ENCODE measurements at regions not wholly inside any gene's neighbourhood (a gene's known extent, or its start where the extent isn't known, plus 50 kb on each side); places are given as distances from the start of the nearest gene placed in this dataset.
"Not testable (repeated sequence)": the region's sequence is repeated elsewhere in the genome, so short reads cannot be mapped to it uniquely, and the experiment has no call there.

DNA sequence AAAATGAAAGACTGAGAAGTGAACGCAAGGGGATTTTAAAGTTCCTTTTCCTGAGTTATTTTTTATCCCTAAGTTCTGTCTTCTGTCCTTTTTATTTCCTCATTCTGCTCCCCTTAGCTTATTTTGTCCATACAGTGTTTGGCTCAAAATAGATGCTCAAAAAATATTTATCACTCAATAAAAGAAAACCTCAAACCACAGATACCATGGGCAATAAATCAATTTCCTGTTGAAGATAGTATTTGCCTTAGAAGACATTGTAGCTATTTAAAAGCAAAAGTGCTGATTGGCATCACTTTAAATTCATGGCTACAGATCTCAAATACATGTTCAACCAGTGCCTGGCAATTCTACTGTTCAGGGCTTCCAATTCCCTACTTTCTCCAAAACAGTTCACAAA lies 316.5 kb upstream of the ADAMTS9 start:
- intact Hi-C loops (cut with micrococcal nuclease; ENCODE audit: unreplicated experiment) = no loop called here
- ChIA-PET SMC1A (ENCODE audit: uncharacterized antibody, unreplicated experiment) (interaction anchor here (0.7 kb wide), 1 partner anchor 10 kb away, joined by 3 read pairs; no protein-coding TSS in a partner anchor), POLR2A (no interaction called here), RAD21 (ENCODE audit: unreplicated experiment) (no interaction called here), CTCF (no interaction called here)
- no peak overlapping the region for H3K4me2 ChIP-seq (ENCODE audit: control insufficient read depth, insufficient read depth)
- H3K9me3 ChIP-seq (replicated peaks; ENCODE audit: control insufficient read depth, insufficient read depth, low read length) = no peaks in the 10 kb centered on the region
- no peaks in the 10 kb centered on the region for H3K36me3 ChIP-seq (ENCODE audit: control insufficient read depth in 2 of 2, insufficient read depth in 2 of 2, low read length in 1 of 2)
- in situ Hi-C loops (cut with MboI) = no loop called here
- FAIRE-seq (no peak), ATAC-seq (no peak), DNase-seq (ENCODE audit: low read depth, low spot score) (no peak)
- H2AFZ ChIP-seq (ENCODE audit: control insufficient read depth, low read depth, low read length) = no peak overlapping the region
- TF ChIP-seq JUNB (IDR thresholded peaks at IDR 0.05) (no peak), CREB1 (IDR thresholded peaks at IDR 0.05; ENCODE audit: low read depth) (no peak), HDAC6 (IDR thresholded peaks at IDR 0.05; ENCODE audit: unreplicated experiment) (no peak), TCF3 (IDR thresholded peaks at IDR 0.05; ENCODE audit: borderline replicate concordance, insufficient read depth, low read depth, low read length) (no peak), ASH2L (IDR thresholded peaks at IDR 0.05; ENCODE audit: borderline replicate concordance, low read depth) (no peak)
- H3K4me1 ChIP-seq (ENCODE audit: control insufficient read depth, insufficient read depth, low read length) = no peaks in the 10 kb centered on the region
- no peak overlapping the region for H3K4me3 ChIP-seq
- H4K20me1 ChIP-seq (ENCODE audit: control insufficient read depth, insufficient read depth) = no peaks in the 10 kb centered on the region
- no peak overlapping the region for H3K27ac ChIP-seq (ENCODE audit: control insufficient read depth, insufficient read depth)
- WGBS (ENCODE audit: insufficient coverage, insufficient replicate concordance, low lambda C conversion rate, missing lambda C conversion rate) = 40% methylated on average over 1 of the region's 1 CpG
- no peak overlapping the region for H3K9ac ChIP-seq (ENCODE audit: control insufficient read depth, insufficient read depth, low read length)
- no TSS peak for BruUV-seq (replicated peaks)
- H3K27me3 ChIP-seq (replicated peaks in 1 of 2; ENCODE audit: control insufficient read depth in 2 of 2, insufficient read depth in 2 of 2, low read length in 1 of 2) = no peaks in the 10 kb centered on the region
- H3K79me2 ChIP-seq (ENCODE audit: control insufficient read depth, insufficient read depth, low read length) = no peaks in the 10 kb centered on the region

DNA sequence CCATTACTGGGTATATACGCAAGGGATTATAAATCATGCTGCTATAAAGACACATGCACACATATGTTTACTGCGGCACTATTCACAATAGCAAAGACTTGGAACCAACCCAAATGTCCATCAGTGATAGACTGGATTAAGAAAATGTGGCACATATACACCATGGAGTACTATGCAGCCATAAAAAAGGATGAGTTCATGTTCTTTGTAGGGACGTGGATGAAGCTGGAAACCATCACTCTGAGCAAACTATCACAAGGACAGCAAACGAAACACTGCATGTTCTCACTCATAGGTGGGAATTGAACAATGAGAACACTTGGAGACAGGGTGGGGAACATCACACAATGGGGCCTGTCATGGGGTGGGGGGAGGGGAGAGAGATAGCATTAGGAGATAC lies 313.3 kb upstream of the ADAMTS9 start:
- H3K4me3 ChIP-seq; CTCF ChIA-PET; RAD21 ChIA-PET (ENCODE audit: unreplicated experiment); H3K79me2 ChIP-seq (ENCODE audit: control insufficient read depth, insufficient read depth, low read length); H3K27ac ChIP-seq (ENCODE audit: control insufficient read depth, insufficient read depth); intact Hi-C loops (cut with micrococcal nuclease; ENCODE audit: unreplicated experiment); H3K4me1 ChIP-seq (ENCODE audit: control insufficient read depth, insufficient read depth, low read length); H3K9ac ChIP-seq (ENCODE audit: control insufficient read depth, insufficient read depth, low read length); DNase-seq (ENCODE audit: low read depth, low spot score); H3K36me3 ChIP-seq (ENCODE audit: control insufficient read depth in 2 of 2, insufficient read depth in 2 of 2, low read length in 1 of 2); in situ Hi-C loops (cut with MboI); SMC1A ChIA-PET (ENCODE audit: uncharacterized antibody, unreplicated experiment); BruUV-seq (replicated peaks); H3K9me3 ChIP-seq (replicated peaks; ENCODE audit: control insufficient read depth, insufficient read depth, low read length); FAIRE-seq; H3K4me2 ChIP-seq (ENCODE audit: control insufficient read depth, insufficient read depth); H3K27me3 ChIP-seq (replicated peaks in 1 of 2; ENCODE audit: control insufficient read depth in 2 of 2, insufficient read depth in 2 of 2, low read length in 1 of 2); H4K20me1 ChIP-seq (ENCODE audit: control insufficient read depth, insufficient read depth); H2AFZ ChIP-seq (ENCODE audit: control insufficient read depth, low read depth, low read length); POLR2A ChIA-PET; ATAC-seq: not testable (repeated sequence)
- WGBS (ENCODE audit: insufficient coverage, insufficient replicate concordance, low lambda C conversion rate, missing lambda C conversion rate) = 23% methylated on average over 4 of the region's 4 CpGs

Measured in GM12878 (cell line).